ENCODE measurements at regions not wholly inside any gene's neighbourhood (a gene's known extent, or its start where the extent isn't known, plus 50 kb on each side); places are given as distances from the start of the nearest gene placed in this dataset.

DNA sequence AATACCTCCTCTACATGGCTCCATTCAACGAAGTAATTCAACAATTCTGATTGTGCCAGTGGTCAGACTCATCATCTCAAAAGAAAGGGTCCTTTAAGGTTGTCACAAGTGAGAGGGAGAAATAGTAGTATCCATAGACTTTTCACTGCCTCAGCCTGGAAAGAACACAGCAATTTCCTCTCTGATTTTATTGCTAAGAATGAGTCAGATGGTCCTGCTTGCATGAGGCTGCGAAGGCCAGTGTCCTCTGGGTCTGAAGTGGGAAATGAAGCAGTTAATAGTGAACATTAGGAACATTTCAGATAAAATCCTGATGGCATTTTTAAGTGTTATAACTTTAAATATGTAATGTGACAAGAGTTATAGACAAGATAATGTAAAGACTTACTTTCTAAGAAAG, 979.0 kb downstream of the EFNA5 start:
- H3K9me3 Mint-ChIP-seq, result no peaks in the 10 kb centered on the region
- CTCF ChIA-PET, result no interaction called here
- H3K4me1 Mint-ChIP-seq (ENCODE audit: low read depth), result no peaks in the 10 kb centered on the region
- H3K36me3 Mint-ChIP-seq (ENCODE audit: low read depth), result no peaks in the 10 kb centered on the region
- H3K4me3 Mint-ChIP-seq, result no peak overlapping the region
- DNase-seq, result no peak
- no peak overlapping the region for H3K27ac Mint-ChIP-seq
- no peaks in the 10 kb centered on the region for H3K27me3 Mint-ChIP-seq (ENCODE audit: low read depth)
- intact Hi-C loops (cut with micrococcal nuclease), result no loop called here

DNA sequence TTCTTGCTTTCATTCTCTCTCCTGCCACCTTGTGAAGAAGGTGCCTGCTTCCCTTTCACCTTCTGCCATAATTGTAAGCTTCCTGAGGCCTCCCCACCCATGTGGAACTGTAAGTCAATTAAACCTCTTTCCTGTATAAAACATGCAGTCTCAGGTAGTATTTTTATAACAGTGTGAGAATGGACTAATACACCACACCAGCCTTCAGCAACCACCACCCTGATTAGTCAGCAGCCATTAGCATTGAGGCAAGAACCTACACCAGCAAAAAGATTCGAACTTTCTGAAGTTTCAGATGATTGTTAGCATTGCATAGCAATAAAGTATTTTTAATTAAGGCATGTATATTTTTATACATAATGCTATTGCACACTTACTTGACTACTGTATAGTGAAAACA, 980.2 kb downstream of the EFNA5 start:
- CTCF ChIA-PET, result no interaction called here
- no peaks in the 10 kb centered on the region for H3K9me3 Mint-ChIP-seq
- H3K27ac Mint-ChIP-seq, result no peak overlapping the region
- no peak for DNase-seq
- H3K36me3 Mint-ChIP-seq (ENCODE audit: low read depth), result no peaks in the 10 kb centered on the region
- no peaks in the 10 kb centered on the region for H3K27me3 Mint-ChIP-seq (ENCODE audit: low read depth)
- intact Hi-C loops (cut with micrococcal nuclease), result no loop called here
- no peak overlapping the region for H3K4me3 Mint-ChIP-seq
- no peaks in the 10 kb centered on the region for H3K4me1 Mint-ChIP-seq (ENCODE audit: low read depth)

DNA sequence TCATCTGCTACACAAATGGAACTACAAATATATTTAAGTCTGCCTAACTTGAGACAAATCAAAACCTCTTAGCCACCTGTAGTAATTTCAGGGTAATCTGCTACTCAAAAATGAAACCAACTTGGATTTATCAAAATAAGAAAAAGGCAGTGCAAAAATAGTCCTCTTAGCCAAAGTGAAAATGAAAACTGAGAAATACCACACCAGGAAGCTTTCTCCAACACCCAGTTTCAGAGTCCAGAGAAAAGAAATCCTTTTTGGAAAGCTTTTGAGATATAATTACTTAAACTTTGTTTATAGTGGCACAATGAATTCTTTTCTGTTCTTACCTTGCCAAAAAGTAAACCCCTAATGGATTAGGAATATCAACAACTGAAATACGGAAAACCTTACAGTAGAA, 990.4 kb downstream of the EFNA5 start:
- H3K27me3 Mint-ChIP-seq (ENCODE audit: low read depth), result no peaks in the 10 kb centered on the region
- no peaks in the 10 kb centered on the region for H3K4me1 Mint-ChIP-seq (ENCODE audit: low read depth)
- no peak overlapping the region for H3K27ac Mint-ChIP-seq
- no peak for DNase-seq
- H3K36me3 Mint-ChIP-seq (ENCODE audit: low read depth), result no peaks in the 10 kb centered on the region
- H3K9me3 Mint-ChIP-seq, result peaks cover 6% of the 10 kb centered on the region
- intact Hi-C loops (cut with micrococcal nuclease), result no loop called here
- no peak overlapping the region for H3K4me3 Mint-ChIP-seq
- CTCF ChIA-PET, result no interaction called here

DNA sequence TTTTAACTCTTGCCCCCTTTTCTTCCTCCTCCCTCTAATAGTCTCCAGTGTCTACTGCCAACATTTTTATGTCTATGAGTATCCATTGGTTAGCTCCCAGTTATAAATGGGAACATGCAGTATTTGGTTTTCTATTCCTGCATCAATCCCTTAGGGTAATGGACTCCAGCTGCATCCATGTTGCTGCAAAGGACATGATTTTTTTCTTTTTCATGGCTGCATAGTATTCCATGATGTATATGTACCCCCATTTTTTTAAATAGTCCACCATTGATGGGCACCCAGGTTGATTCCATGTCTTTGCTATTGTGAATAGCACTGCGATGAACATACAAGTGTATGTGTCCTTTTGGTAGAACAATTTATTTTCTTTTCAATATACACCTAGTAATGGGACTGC, 993.7 kb downstream of the EFNA5 start:
- intact Hi-C loops (cut with micrococcal nuclease), result no loop called here
- Mint-ChIP-seq H3K4me1 (ENCODE audit: low read depth) (no peaks in the 10 kb centered on the region), H3K9me3 (peaks cover 3% of the 10 kb centered on the region), H3K27me3 (ENCODE audit: low read depth) (no peaks in the 10 kb centered on the region), H3K27ac (no peak overlapping the region), H3K36me3 (ENCODE audit: low read depth) (no peaks in the 10 kb centered on the region), H3K4me3 (no peak overlapping the region)
- no peak for DNase-seq
- CTCF ChIA-PET, result no interaction called here

DNA sequence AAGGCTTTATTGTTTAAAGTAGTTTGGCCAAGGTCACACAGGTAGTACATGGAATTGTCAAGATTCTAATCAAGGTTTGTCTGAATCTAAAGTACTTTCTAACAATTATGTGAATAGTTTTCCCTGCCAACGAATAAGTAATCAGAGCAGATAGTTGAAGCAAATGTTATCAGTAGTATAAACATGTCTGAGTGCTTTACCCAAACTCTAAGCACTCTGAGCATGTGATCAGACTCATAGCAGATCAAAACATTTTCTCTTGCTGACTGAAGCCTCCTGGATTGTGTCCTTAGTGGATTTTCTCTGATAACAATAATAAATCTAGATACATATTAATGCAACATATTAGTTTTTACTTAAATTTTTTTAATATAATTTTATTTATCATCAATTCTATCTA, 995.0 kb downstream of the EFNA5 start:
- H3K27ac Mint-ChIP-seq, result no peak overlapping the region
- CTCF ChIA-PET, result no interaction called here
- intact Hi-C loops (cut with micrococcal nuclease), result no loop called here

DNA sequence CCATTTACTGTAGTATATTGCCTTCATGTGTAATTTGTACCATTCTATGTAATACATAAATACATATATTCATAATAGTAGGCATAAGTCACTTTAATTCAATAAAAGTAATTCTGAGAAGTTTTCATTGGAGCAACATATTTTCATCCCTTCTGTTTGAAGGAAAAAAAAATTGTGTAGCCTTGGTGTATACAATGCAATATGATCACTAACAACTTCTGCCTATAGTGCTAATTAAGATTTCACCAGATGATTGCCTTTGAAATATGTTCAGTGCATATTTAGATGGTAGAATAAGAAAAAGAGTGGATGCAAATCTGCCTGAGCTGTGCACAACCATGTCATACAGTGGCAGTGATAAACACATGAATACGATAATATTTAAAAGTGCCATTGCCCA, 996.8 kb downstream of the EFNA5 start:
- Mint-ChIP-seq H3K4me3 (no peak overlapping the region), H3K4me1 (ENCODE audit: low read depth) (no peaks in the 10 kb centered on the region), H3K27me3 (ENCODE audit: low read depth) (no peaks in the 10 kb centered on the region), H3K36me3 (ENCODE audit: low read depth) (no peaks in the 10 kb centered on the region), H3K9me3 (peaks cover 3% of the 10 kb centered on the region), H3K27ac (no peak overlapping the region)
- CTCF ChIA-PET, result no interaction called here
- DNase-seq, result no peak
- intact Hi-C loops (cut with micrococcal nuclease), result no loop called here

More for the DNA sequence above, 995.0 kb downstream of the EFNA5 start:
- Mint-ChIP-seq H3K36me3 (ENCODE audit: low read depth) (no peaks in the 10 kb centered on the region), H3K4me1 (ENCODE audit: low read depth) (no peaks in the 10 kb centered on the region), H3K4me3 (no peak overlapping the region), H3K27me3 (ENCODE audit: low read depth) (no peaks in the 10 kb centered on the region), H3K9me3 (peaks cover 3% of the 10 kb centered on the region)
- DNase-seq, result no peak

DNA sequence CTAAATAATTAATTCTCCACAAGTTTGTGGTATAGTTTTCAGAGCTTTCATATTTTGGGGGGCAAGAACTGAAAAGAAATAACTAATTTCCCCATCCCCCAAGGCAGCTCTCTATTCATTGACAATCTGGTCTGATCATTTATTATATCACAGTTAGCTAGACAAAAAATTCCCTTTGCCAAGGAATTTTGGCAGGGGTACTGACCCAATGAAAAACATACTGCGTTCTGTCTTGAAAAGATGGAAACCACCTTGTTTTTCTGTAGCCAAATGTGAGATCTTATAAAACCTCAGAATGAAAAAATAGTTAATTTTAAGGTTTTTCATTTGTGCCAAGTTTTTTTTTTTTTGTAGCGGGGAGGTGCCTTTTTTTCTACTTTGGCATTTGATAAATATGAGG, 1008.9 kb downstream of the EFNA5 start:
- Mint-ChIP-seq H3K36me3 (ENCODE audit: low read depth) (no peaks in the 10 kb centered on the region), H3K4me3 (no peak overlapping the region), H3K27me3 (ENCODE audit: low read depth) (no peaks in the 10 kb centered on the region), H3K9me3 (peaks cover 4% of the 10 kb centered on the region), H3K27ac (no peak overlapping the region), H3K4me1 (ENCODE audit: low read depth) (no peaks in the 10 kb centered on the region)
- CTCF ChIA-PET, result no interaction called here
- intact Hi-C loops (cut with micrococcal nuclease), result no loop called here
- no peak for DNase-seq

DNA sequence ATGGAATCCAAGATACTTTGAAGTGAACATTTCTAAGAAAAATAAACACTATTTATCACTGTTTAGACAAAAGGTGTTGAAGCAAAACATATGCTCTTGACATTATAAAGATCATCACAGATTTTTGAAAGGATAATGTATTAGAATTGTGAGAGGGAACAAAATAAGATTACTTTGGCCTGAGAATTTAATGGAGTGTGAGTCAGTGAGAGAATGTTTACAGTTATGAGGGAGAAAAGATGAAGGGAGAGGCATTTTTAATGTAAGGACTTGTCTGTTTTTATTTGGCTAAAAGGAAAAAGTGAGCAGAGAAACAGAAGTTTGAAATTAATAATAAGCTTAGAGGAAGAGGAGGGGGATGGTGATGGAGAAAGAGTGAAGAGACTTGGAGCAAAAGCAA, 1010.1 kb downstream of the EFNA5 start:
- CTCF ChIA-PET, result no interaction called here
- H3K36me3 Mint-ChIP-seq (ENCODE audit: low read depth), result no peaks in the 10 kb centered on the region
- no peak overlapping the region for H3K27ac Mint-ChIP-seq

DNA sequence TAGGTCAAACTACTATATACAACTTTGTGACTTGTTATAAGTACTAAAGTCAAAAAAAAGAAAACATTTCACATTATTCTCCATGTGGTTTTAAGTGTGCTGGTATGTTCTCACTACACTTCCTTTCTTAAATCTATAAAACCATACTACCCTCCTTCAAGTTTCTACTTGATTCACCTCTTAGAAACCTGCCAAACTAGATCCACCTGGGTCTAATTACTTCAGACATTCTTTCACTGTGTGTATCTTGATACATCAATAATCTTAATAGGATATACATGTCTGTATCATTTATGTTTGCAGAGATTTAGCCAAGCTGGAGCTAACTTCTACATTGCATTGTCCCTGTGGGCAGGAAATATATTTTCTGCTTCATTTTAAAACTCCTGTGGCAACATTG, 1012.6 kb downstream of the EFNA5 start:
- CTCF ChIA-PET, result no interaction called here
- DNase-seq, result no peak
- H3K4me3 Mint-ChIP-seq, result no peak overlapping the region
- no peaks in the 10 kb centered on the region for H3K27me3 Mint-ChIP-seq (ENCODE audit: low read depth)
- no peaks in the 10 kb centered on the region for H3K4me1 Mint-ChIP-seq (ENCODE audit: low read depth)
- H3K36me3 Mint-ChIP-seq (ENCODE audit: low read depth), result no peaks in the 10 kb centered on the region
- intact Hi-C loops (cut with micrococcal nuclease), result no loop called here
- no peak overlapping the region for H3K27ac Mint-ChIP-seq
- peaks cover 16% of the 10 kb centered on the region for H3K9me3 Mint-ChIP-seq

More for the DNA sequence above, 1010.1 kb downstream of the EFNA5 start:
- Mint-ChIP-seq H3K27me3 (ENCODE audit: low read depth) (no peaks in the 10 kb centered on the region), H3K9me3 (peaks cover 5% of the 10 kb centered on the region), H3K4me1 (ENCODE audit: low read depth) (no peaks in the 10 kb centered on the region), H3K4me3 (no peak overlapping the region)
- DNase-seq, result no peak
- intact Hi-C loops (cut with micrococcal nuclease), result no loop called here

DNA sequence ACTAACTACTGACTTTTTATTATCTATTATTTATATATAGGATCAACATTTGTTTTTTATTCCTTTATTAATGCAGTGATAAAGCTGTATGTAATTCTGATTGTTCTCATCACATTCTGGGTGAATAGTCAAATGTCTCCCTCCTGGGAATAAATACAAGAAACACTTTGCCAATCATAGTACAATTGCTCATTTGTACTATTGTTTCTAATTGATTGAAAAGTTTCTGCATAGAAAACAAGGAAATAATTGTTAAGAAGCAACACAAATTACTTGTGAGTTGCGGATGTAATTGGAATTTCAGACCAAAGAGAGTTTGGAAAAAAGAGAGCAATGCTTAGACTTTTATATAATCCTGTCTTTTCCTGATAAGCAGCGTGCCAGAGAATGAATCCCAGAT, 1013.9 kb downstream of the EFNA5 start:
- Mint-ChIP-seq H3K27ac (no peak overlapping the region), H3K4me3 (no peak overlapping the region), H3K36me3 (ENCODE audit: low read depth) (no peaks in the 10 kb centered on the region), H3K4me1 (ENCODE audit: low read depth) (no peaks in the 10 kb centered on the region), H3K27me3 (ENCODE audit: low read depth) (no peaks in the 10 kb centered on the region), H3K9me3 (peaks cover 20% of the 10 kb centered on the region)
- CTCF ChIA-PET, result no interaction called here
- no peak for DNase-seq
- intact Hi-C loops (cut with micrococcal nuclease), result no loop called here

DNA sequence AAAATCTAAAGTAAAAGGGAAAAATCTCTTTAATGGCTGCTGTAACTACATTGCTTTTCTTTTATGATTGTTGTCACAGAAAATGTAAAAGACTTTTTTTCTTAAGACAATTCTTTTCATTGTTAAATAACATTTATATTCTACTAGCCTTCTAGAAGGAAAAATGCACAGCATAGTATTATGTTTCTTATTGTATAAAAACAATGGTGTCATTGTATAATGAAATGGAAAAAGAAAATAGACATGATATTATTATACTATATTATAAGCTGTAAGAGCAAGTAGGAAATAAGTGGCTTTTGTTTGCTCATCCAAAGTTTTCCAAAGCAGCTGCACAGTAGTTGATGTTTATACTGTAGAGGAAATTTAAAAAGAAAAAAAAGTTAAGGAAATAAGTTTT, 1021.7 kb downstream of the EFNA5 start:
- CTCF ChIA-PET, result no interaction called here
- H3K36me3 Mint-ChIP-seq (ENCODE audit: low read depth), result no peaks in the 10 kb centered on the region
- H3K4me1 Mint-ChIP-seq (ENCODE audit: low read depth), result no peaks in the 10 kb centered on the region
- no peak overlapping the region for H3K27ac Mint-ChIP-seq
- intact Hi-C loops (cut with micrococcal nuclease), result no loop called here
- peaks cover 10% of the 10 kb centered on the region for H3K9me3 Mint-ChIP-seq
- H3K4me3 Mint-ChIP-seq, result no peak overlapping the region
- no peak for DNase-seq
- H3K27me3 Mint-ChIP-seq (ENCODE audit: low read depth), result no peaks in the 10 kb centered on the region

DNA sequence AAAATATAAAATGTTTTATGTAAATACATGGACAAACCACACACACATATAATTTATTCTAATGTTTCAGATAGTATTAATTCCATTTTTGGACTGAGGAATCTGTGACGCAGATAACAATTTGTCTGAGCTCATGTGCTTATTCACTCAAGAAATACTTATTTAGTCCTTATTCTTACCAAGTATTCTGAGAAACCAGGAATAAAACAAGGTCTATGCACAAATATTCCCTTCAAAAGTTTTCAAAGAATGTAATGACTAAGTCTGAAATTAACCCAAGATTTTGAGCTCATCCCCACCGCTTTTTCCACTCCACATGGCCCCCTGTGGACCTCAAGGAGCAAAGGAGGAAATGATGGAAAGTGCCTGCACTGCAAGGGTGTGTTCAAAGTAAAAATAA, 1022.3 kb downstream of the EFNA5 start:
- H3K27ac Mint-ChIP-seq, result no peak overlapping the region
- intact Hi-C loops (cut with micrococcal nuclease), result no loop called here
- H3K27me3 Mint-ChIP-seq (ENCODE audit: low read depth), result no peaks in the 10 kb centered on the region
- CTCF ChIA-PET, result no interaction called here
- H3K36me3 Mint-ChIP-seq (ENCODE audit: low read depth), result no peaks in the 10 kb centered on the region
- H3K4me3 Mint-ChIP-seq, result no peak overlapping the region
- H3K4me1 Mint-ChIP-seq (ENCODE audit: low read depth), result no peaks in the 10 kb centered on the region
- no peak for DNase-seq
- peaks cover 7% of the 10 kb centered on the region for H3K9me3 Mint-ChIP-seq

DNA sequence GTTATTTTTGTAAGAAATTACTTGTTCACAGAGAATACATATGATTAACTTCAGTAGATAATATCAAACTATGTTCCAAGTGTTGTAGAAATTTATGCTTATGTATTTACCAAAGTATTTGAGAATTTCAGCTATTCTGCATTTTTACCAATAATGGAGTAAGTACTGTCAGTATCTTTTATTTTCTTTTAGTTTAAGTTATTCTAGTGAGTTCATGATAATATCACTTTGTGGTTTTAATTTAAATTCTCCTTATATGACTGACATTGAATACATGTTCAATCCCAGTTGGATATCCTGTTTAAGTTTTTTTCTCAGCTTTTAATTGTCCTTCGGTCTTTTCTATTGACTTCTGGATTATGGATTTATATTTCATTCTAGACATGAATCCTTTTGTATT, 1024.6 kb downstream of the EFNA5 start:
- H3K27me3 Mint-ChIP-seq (ENCODE audit: low read depth), result no peaks in the 10 kb centered on the region
- no peaks in the 10 kb centered on the region for H3K36me3 Mint-ChIP-seq (ENCODE audit: low read depth)
- no peaks in the 10 kb centered on the region for H3K9me3 Mint-ChIP-seq
- H3K4me1 Mint-ChIP-seq (ENCODE audit: low read depth), result no peaks in the 10 kb centered on the region
- CTCF ChIA-PET, result no interaction called here
- no peak overlapping the region for H3K4me3 Mint-ChIP-seq
- intact Hi-C loops (cut with micrococcal nuclease), result no loop called here
- no peak overlapping the region for H3K27ac Mint-ChIP-seq
- no peak for DNase-seq

DNA sequence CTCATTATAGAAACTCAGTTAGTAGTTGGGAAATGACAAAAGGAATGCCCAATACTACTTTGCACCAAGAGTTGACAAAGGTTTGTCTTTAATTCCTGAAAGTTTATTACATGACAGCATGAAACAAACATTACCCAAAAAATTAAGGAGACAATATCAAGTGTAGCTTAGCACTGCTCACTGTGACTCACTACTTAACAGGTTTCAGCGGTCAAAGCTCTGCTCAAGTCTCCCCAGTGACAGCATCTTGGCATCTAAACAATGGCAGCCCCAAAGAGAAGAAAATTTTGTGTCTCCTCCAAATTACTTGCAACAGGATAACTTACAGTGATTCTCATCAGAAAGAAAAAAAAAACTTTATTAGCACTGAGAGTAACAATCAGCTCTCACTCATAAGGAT, 1030.2 kb downstream of the EFNA5 start:
- intact Hi-C loops (cut with micrococcal nuclease), result no loop called here
- DNase-seq, result no peak
- CTCF ChIA-PET, result interaction anchor here (0.6 kb wide), 1 partner anchor 47 kb away, joined by 4 read pairs; no protein-coding TSS in a partner anchor
- Mint-ChIP-seq H3K36me3 (ENCODE audit: low read depth) (no peaks in the 10 kb centered on the region), H3K4me1 (ENCODE audit: low read depth) (no peaks in the 10 kb centered on the region), H3K9me3 (peaks cover 6% of the 10 kb centered on the region), H3K4me3 (no peak overlapping the region), H3K27ac (no peak overlapping the region), H3K27me3 (ENCODE audit: low read depth) (no peaks in the 10 kb centered on the region)

All from activated naive CD4-positive, alpha-beta T cell treated with anti-CD3 and anti-CD28 coated beads for 36 hours (primary cell).